SH-SY5Y (cell line): ENCODE measurements at regions not wholly inside any gene's neighbourhood (a gene's known extent, or its start where the extent isn't known, plus 50 kb on each side); places are given as distances from the start of the nearest gene placed in this dataset.

ENCODE experiments used
- GATA2 ChIP-seq: IDR thresholded peaks from 2 replicates; pipeline ENCODE4 v1.6.1; 2011; ENCODE audit warnings: mild to moderate bottlenecking, low read depth, low read length
- GATA3 ChIP-seq: IDR thresholded peaks from 2 replicates; pipeline ENCODE4 v1.6.1; 2011; ENCODE audit warnings: low read depth, mild to moderate bottlenecking, low read length, moderate library complexity

DNA sequence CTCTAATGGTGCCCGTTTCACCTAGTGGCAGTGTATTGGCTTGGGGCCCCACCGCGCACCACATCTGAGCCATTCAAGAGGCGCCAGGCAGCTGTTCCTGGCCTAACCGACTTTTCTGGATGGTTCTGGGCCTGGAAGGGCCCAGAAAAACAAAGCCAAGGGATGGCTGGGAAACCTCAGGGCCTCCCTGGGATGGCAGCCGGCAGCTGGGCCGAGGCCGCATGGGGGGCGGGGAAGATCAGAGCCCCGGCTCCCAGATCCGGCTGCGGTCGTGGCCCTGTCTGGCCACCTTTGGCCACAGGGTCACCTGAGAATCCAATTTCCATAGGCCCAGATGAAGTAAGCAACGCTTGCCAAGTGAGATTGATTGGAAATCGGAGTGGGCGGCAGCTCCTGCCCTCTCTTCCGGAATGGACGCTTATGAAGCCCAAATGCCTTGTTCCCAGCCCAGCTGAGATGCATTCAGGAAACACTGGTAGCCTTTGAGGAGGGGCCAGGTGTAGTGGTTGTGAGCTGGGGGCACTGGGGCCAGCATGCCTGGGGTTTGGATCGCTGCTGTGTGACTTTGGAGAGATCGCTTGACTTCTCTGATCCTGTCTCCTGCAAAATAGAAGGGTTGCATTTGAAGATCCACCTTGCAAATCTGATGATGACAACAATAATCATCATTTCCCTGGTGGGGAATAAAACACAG, 163.8 kb upstream of the GSE1 start:
- no peak for TF ChIP-seq GATA2
- no peak for TF ChIP-seq GATA3
